Renal pelvis (tissue), 1 donor: ENCODE measurements at regions not wholly inside any gene's neighbourhood (a gene's known extent, or its start where the extent isn't known, plus 50 kb on each side); places are given as distances from the start of the nearest gene placed in this dataset.
A peak's percentile ranks its signal among the peaks of the same experiment; 100 is the strongest.
"Not testable (repeated sequence)": the region's sequence is repeated elsewhere in the genome, so short reads cannot be mapped to it uniquely, and the experiment has no call there.

Experiments
- DNase-seq: peaks from one replicate; pipeline ENCODE4 v3.0.0-alpha.2; 2013

GRCh38 chr18:1294229-1294628 lies 389.6 kb downstream of the ADCYAP1 start:
- no peak for DNase-seq

- DNase-seq: no peak
Observed at GRCh38 chr18:1296237-1296636, 391.6 kb downstream of the ADCYAP1 start.

GRCh38 chr18:1302861-1303260 lies 398.2 kb downstream of the ADCYAP1 start:
- DNase-seq: no peak

- DNase-seq: no peak
Observed at GRCh38 chr18:1304392-1304992, 399.8 kb downstream of the ADCYAP1 start.

GRCh38 chr18:1306641-1307040 lies 402.0 kb downstream of the ADCYAP1 start:
- no peak for DNase-seq

- no peak for DNase-seq
Observed at GRCh38 chr18:1308686-1309085, 404.0 kb downstream of the ADCYAP1 start.

GRCh38 chr18:1311376-1311775 lies 406.7 kb downstream of the ADCYAP1 start:
- no peak for DNase-seq

- not testable (repeated sequence) for DNase-seq
Observed at GRCh38 chr18:1335345-1335744, 430.7 kb downstream of the ADCYAP1 start.

- peak; percentile 4 for DNase-seq
Observed at GRCh38 chr18:1350931-1351450, 446.3 kb downstream of the ADCYAP1 start.

GRCh38 chr18:1353025-1353424 lies 448.4 kb downstream of the ADCYAP1 start:
- no peak for DNase-seq

GRCh38 chr18:1357724-1358123 lies 453.1 kb downstream of the ADCYAP1 start:
- no peak for DNase-seq

- no peak for DNase-seq
Observed at GRCh38 chr18:1361936-1362335, 457.3 kb downstream of the ADCYAP1 start.

- no peak for DNase-seq
Observed at GRCh38 chr18:1370552-1370951, 465.9 kb downstream of the ADCYAP1 start.

- no peak for DNase-seq
Observed at GRCh38 chr18:1371724-1372123, 467.1 kb downstream of the ADCYAP1 start.

- no peak for DNase-seq
Observed at GRCh38 chr18:1383465-1383864, 478.8 kb downstream of the ADCYAP1 start.

GRCh38 chr18:1388468-1388867 lies 483.8 kb downstream of the ADCYAP1 start:
- not testable (repeated sequence) for DNase-seq

- DNase-seq: no peak
Observed at GRCh38 chr18:1392046-1392445, 487.4 kb downstream of the ADCYAP1 start.

- no peak for DNase-seq
Observed at GRCh38 chr18:1392865-1393734, 488.4 kb downstream of the ADCYAP1 start.

- DNase-seq: no peak
Observed at GRCh38 chr18:1393929-1394328, 489.3 kb downstream of the ADCYAP1 start.

GRCh38 chr18:1394426-1394825 lies 489.8 kb downstream of the ADCYAP1 start:
- no peak for DNase-seq

GRCh38 chr18:1394966-1395365 lies 490.3 kb downstream of the ADCYAP1 start:
- DNase-seq: no peak

- DNase-seq: no peak
Observed at GRCh38 chr18:1408376-1408775, 503.7 kb downstream of the ADCYAP1 start.

GRCh38 chr18:1412655-1413322 lies 508.1 kb downstream of the ADCYAP1 start:
- DNase-seq: no peak
